Vagina (tissue), 2 donors: ENCODE measurements at regions not wholly inside any gene's neighbourhood (a gene's known extent, or its start where the extent isn't known, plus 50 kb on each side); places are given as distances from the start of the nearest gene placed in this dataset.

ENCODE experiments used
- POLR2A ChIP-seq, 2 donors: fragments of 450-650 bp; IDR thresholded peaks; one replicate each; pipeline ENCODE4 v1.6.1; 2017; ENCODE audit warnings: antibody characterized with exemption in 2 of 2, mild to moderate bottlenecking in 2 of 2, moderate library complexity in 2 of 2
- POLR2AphosphoS5 ChIP-seq, 2 donors: sonication (generic); formaldehyde crosslinking; IDR thresholded peaks; one replicate each; pipeline ENCODE4 v1.9.0; 2017; ENCODE audit warnings: antibody characterized with exemption in 2 of 2, mild to moderate bottlenecking in 2 of 2, low read depth in 1 of 2; ENCODE audit not compliant: insufficient read depth in 1 of 2
- TF ChIP-seq, protein P1 (sequence below), 3 experiments: fragments of 450-650 bp in 2 of 3; fragments of 200-600 bp in 1 of 3; sonication (generic) in 1 of 3; IDR thresholded peaks; one replicate each; pipeline ENCODE4 v1.5.1; 2017 to 2019; ENCODE audit warnings: antibody characterized with exemption in 3 of 3, mild to moderate bottlenecking in 2 of 3, moderate library complexity in 2 of 3

DNA sequence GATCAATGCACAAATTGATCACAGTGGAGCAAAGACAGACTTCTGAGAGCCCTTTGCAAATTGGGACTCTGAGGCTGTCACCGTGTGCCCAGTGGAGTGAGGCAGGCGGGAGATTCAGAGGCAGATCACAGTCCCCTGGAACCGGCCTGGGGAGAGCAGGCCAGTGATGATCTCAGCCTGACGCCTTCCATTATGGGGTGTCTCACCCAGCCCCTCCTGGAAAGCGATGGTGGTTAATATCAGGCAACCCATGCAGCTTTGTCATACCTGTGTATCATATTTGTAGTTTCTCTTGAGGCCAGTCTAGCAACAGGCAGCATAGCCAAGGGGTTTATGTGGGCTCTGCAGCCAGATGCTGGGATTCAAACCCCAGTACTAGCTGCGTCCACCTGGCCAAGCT, 147.8 kb downstream of the EMX2 start:
- TF ChIP-seq, protein P1, sequence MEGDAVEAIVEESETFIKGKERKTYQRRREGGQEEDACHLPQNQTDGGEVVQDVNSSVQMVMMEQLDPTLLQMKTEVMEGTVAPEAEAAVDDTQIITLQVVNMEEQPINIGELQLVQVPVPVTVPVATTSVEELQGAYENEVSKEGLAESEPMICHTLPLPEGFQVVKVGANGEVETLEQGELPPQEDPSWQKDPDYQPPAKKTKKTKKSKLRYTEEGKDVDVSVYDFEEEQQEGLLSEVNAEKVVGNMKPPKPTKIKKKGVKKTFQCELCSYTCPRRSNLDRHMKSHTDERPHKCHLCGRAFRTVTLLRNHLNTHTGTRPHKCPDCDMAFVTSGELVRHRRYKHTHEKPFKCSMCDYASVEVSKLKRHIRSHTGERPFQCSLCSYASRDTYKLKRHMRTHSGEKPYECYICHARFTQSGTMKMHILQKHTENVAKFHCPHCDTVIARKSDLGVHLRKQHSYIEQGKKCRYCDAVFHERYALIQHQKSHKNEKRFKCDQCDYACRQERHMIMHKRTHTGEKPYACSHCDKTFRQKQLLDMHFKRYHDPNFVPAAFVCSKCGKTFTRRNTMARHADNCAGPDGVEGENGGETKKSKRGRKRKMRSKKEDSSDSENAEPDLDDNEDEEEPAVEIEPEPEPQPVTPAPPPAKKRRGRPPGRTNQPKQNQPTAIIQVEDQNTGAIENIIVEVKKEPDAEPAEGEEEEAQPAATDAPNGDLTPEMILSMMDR (IDR thresholded peaks at IDR 0.05): no peak
- no peak for TF ChIP-seq POLR2AphosphoS5 (IDR thresholded peaks at IDR 0.05; ENCODE audit: insufficient read depth in 1 of 2, low read depth in 1 of 2)
- TF ChIP-seq POLR2A (IDR thresholded peaks at IDR 0.05): no peak
